NCI-H1105 treated with DMSO at 0.1 percent for 48 hours (cell line): ENCODE measurements at regions not wholly inside any gene's neighbourhood (a gene's known extent, or its start where the extent isn't known, plus 50 kb on each side); places are given as distances from the start of the nearest gene placed in this dataset.
"Not testable (repeated sequence)": the region's sequence is repeated elsewhere in the genome, so short reads cannot be mapped to it uniquely, and the experiment has no call there.

Experiments
- DNase-seq: peaks from one replicate; lab custom pipeline; 2025; lab: John Stamatoyannopoulos, UW

DNA sequence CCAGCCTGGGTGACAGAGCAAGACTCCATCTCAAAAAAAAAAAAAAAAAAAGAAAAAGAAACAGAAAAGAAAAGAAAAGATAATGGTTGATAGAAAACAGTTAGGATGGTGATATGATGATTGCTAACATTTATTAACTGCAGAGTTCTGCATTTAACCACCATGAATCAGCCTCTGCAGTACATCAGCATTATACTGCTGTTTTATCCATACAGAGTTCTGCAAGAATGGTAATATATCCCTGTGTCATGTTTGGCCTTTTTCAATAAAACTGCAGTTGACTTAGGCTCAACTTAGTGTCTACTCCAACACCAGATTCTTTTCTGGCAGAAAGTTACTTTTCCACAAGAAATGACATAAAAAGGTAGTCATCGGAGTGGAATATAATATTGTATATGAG, 62.6 kb downstream of the DUSP6 start:
- no peak for DNase-seq

DNA sequence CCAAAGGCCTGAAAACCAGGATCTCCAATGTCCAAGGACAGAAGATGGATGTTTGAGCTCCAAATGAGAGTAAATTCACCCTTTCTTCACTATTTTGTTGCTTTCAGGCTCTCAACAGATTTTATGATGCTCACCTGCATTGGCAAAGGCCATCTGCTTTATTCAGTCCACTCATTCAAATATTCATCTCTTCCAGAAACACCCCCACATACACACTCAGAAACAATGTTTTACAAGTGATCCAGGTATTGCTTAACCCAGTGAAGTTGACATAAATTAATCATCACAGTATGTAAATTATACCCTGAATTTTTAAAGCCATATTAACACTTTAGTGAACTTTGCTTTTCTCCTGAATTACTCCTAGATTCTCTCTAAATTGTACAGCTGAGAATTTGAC, 63.3 kb downstream of the DUSP6 start:
- DNase-seq = no peak

DNA sequence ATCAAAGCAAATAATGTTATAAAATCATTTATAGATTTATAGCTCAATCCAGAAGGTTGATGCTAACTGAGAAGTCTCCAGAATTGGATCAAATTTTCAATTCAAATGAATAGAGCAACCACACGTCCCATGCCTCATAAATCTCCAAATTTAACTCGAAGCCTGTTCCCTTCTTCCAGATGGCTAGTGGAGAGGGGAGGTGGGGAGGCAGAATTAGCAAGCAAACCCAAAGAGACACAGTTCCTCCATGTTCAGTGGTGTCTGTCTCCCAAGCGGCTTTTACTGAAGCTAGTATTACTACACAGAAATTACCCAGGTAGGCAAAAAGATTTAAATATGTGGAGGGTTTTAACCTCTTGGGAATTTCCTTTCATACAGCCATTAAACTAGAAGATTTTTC, 65.8 kb downstream of the DUSP6 start:
- no peak for DNase-seq

DNA sequence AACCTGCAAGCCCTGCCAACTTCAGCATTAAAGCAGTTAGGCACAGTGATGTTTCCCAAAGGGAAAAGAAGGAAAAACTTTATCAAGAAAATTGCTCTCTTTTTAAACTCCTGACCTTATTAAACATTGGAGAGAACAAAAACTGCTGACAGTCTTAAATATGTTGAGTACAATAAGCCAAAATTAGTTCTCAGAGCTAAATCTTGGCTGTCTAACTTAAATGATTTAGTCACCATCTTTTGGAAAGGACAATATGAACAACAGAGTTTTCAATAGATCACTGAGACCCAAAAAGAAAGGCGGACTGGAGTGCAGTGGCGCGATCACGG, 70.8 kb downstream of the DUSP6 start:
- no peak for DNase-seq

DNA sequence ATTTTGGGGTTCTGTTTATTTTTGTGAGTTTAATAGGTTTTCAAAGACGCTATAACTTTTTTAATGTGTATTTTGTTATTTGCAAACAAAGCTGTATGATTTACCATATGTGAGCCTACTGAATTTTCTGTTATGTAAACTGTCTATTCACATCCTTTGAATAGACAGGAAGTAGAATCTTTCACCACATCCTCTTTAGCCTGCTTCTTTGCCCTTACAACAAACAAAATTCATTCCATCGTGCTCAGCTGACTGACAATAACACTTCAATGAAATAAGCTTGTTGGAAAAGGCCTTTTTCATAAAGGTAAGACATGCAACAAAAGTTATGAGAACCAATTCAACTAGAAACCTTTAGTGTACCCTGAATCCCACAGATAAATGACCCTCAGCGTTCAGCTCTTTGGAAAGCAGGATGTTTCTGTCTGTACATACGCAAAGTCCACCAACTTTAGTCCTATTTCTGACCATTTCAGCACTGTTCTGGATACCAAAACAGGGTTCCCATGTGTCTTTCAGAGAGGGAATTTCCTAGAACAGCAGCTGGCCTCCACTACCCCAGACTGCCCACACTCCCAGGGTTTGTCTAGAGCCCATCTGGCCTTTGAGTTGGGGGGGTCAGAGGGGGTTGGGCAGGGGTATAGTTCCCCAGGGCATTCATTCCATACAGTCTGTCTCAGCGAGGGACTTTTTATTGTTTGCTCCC, 71.3 kb downstream of the DUSP6 start:
- DNase-seq = no peak

DNA sequence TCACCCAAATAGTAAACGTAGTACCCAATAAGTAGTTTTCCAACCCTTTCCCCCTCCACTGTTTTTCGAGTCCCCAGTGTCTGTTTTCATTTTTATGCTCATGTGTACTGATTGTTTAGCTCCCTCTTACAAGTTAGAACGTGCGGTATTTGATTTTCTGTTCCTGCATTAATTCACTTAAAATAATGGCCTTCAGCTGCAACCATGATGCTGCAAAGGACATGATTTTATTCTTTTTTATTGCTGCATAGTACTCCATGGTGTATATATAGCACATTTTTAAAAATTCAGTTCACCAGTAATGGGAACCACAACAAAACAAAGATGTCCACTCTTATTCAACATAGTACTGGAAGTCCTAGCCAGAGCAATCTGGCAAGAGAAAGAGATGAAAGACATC, 72.8 kb downstream of the DUSP6 start:
- no peak for DNase-seq

DNA sequence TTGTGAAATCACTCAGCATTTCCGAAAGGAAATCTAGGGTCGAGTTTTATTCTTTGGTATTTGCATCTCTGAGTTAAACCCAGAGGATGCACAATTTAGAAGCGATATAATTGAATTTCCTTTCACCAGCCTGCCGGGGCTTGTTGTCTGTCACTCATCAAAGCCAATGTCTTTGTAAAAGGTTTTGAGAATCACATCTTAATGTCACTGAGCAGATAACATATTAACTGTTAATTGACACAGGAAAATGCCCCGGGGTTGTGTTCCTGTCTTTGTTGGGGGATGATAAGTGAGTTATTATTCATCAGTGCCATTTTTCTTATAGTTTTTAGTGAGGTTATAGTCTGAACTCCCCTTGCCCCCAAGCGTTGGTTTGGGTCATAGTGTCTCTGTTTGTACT, 73.4 kb downstream of the DUSP6 start:
- no peak for DNase-seq

DNA sequence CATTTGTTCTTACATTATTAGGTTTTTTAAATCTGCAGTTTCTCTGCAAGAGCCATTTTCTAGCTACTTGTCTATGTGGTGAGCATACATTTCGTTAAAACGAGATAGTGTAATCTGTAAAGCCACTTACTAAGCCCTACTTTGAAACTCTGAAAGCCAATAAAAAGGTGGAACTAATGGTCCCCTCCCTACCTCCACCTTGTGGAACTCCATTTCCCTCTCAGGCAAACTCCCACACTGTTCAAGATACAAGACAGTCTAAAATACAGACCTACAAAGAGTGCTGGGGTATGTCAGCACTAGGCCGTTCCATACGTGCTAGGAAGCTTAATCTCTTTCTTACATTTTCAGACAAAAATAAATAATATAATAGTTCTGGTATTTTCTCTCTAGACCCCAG, 74.1 kb downstream of the DUSP6 start:
- DNase-seq = no peak

DNA sequence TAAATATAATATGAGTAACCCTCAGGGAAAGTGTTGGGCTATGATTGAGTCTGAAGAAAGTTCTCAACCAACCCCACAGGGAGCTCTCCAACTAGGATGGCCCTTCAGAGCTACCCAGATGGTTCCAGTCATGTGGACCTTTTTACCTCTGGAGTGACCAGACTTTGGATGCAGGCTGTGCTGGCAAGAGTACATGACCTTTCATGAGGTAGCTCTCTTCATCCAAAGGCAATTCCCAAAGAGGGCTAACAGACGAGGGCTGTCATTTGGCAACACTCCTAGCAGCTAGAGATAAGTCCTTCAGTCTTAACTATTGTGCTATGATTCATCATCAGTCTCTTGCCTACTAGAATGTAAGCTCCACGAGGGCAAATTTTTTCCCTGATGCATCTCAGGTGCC, 75.4 kb downstream of the DUSP6 start:
- DNase-seq = no peak

DNA sequence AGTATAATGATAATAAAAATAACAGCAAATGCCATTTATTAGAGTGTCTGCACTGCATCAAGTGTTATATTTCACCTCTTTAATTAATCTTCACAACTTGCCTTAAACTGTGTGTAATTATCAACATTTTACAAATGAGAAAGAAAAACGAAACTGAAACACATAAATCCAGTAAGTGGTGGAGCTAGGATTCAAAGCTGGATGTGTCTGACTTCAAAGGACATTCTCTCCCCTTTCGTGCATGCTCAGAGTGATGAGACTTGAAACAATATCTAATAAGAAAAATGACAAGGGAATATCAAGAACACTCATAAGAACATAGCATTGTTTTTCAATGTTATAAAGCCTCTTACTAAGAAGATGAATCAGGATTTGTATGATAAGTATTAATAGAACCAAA, 78.8 kb downstream of the DUSP6 start:
- DNase-seq = no peak

DNA sequence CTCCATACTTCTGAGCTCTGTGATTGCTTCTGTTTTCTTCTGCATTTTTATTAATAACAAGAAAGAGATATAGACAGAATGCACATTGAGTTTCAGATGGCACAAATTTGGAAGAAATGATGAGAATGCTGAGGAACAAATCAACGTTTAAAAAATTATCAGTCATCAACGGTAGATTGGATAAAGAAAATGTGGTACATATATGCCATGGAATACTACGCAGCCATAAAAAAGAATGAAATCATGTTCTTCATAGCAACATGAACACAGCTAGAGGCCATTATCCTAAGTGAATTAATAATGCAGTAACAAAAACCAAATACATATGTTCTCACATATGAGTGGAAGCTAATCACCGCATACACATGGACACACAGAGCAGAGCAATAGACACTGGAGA, 81.8 kb downstream of the DUSP6 start:
- DNase-seq = no peak

DNA sequence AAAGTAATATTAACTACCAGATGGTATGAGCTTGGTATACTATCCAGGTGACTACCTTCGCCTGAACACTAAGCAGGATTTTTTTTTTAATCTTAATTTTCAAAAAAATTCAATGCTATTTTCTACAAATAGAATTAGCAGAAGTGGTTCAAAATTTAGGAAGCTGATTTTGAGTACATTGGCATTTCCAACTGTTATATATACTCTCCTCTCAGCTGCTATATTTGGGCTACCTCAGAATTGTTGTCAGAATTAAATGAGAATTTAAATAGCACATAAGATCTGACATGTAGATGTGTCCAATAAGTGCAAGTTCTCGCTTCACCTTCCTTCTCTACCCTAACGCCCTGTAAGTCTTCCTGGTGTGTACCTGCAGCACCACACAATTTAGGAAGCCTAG, 83.1 kb downstream of the DUSP6 start:
- DNase-seq = no peak

DNA sequence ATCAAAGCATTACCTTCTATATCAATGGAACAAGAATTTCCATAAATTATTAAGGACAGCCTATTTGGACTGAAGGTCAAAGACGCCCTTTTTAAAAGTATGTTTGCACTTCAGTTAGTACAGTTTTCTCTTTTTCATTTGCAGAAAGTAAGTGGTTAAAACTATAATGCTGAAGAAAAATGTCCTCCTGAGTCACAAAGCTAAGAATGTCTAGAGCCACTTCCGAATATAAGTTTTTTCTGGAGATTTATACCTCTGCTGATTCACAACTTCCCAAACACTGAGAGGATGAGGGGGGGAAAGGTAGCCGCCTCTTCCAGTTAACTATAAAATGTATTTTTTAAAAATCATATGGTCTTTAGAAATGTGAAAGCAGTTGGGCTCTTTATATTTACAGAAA, 84.9 kb downstream of the DUSP6 start:
- no peak for DNase-seq

DNA sequence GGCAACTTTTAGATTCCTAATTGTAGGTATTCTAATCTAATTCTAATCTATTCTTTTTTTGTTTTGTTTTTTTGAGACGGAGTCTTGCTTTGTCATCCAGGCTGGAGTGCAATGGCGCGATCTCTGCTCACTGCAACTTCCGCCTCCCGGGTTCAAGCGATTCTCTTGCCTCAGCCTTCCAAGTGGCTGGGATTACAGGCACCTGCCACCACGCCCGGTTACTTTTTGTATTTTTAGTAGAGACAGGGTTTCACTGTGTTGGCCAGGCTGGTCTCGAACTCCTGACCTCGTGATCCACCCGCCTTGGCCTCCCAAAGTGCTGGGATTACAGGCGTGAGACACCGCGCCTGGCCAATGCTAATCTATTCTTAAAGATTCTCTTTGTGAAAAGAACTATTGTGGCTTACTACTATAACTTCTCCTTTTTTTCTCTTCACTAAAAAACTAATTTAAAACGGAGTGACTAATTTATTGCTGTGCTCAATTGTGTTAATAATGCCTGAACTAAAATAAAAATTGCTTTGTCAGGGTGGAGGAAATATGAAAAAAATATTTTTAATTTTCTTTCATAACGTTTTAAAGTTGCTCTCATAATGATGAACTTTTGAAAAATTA, 85.6 kb downstream of the DUSP6 start:
- DNase-seq = not testable (repeated sequence)

DNA sequence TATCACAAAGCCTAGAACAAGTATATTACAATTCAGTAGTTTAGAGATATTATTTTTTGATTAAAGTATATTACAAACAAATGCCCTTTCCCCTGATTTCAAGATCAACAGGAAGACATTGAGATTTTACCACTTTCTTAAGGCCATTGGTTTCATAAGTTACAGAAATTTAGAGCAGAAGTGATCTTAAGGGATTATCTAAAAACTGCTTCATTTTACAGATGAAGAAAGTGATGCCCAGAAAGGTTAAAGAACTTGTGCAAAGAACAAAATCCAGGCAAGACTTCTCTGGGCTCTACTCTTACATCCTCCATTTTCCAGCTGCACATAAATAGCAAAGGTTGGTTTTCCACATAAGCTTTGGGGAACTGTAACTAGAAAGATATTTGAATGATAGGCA, 87.5 kb downstream of the DUSP6 start:
- DNase-seq = no peak

DNA sequence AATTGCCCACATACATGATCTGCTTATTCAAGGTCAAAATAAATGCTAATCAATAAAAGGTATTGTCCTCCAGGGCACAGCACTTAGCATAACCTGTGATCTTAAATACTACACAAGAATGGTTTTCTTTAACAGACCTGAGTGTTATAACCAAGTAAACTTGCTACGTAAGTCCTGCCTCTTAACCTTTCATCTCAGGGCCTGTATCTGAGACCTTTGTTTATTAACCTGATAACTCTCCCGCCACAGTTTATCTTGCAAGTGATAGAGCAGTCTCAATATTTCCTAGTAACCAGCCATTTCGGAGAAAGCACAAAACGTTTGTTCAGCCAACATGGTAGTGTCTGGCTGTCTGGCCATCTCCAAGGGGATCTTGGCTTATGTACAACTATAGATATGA, 88.4 kb downstream of the DUSP6 start:
- no peak for DNase-seq

DNA sequence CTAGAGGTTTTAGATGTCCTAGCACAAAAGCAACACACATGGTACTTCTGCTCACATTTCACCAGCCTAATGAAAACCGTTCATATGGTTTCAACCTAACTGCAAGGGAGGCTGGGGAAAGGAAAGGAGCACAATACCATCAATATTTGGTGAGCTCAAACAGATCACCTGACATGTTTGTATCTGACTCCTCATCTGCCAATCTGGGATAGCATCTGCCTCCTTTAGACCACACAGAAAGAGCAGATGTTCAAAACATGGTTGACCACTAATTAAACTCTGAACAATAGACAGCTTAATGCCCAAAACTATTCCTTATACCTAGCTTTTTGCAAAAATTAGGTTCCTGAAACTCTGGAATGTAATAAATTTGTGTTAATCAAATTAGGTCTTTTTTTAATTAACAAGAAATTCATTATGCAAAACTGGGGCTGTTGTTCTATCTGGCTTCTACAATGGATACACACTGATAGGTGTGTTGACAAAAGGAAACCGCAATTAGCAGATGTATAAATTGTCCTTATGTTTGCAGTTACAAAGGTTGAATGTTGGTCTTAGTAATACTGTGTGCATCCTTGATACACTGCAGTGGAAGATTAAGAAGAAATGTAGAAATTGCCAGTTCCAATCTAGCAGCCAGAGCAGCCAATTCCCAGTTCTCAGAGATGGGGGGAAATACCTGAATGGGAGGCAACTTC, 89.3 kb downstream of the DUSP6 start:
- no peak for DNase-seq

DNA sequence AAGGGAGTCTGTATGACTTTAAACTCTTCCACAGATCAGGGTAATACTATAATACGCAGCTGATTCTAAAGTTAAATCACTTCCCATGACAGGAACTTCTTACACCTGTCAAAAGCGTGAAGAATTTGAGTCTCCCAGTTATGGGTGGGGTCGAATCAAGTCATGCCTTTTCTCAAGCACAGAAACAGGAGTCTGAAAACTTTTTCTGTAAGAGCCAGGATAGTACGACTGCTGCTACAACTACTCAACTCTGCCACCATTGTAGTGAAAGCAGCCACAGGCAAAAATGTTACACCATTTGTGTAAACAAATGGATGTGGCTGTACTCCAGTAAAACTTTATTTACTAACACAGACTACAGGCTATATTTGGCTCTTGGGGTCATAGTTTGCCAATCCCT, 90.3 kb downstream of the DUSP6 start:
- DNase-seq = no peak

DNA sequence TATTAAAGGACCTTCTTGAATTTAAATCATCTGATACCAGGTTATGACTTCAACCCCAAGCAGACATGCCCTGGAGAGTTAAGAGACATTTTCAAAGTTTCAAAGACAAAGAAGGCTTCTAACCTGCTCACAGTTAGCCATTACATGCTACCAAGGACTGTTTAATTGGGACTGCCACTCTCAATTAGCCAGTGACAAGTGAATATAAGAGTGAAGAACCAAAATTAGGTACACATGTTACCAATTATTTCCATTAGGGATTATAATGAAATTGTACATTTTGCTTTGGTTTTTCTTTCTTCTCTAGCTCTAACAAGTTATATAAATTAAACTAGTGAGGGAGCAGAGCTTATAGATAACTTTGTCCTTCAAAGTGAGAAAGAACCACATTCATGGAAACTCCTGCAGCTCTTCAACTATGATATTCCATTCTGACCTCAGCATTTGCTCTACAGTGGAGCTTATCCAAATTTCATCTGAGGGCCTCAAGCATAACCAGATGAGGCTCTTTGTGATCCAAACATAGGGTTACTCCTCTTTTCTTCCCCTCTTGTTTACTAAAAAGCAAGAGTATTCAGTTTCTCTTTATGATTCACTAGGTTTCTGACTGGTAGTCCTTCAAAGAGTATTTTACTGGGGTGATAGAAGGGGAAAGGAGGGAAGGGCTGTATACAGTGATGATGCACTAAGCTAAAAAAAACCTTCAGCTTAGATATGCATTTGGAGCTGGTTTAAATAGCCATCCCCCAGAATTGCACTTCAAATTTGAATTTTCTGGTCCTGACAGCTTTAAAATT, 91.3 kb downstream of the DUSP6 start:
- no peak for DNase-seq

DNA sequence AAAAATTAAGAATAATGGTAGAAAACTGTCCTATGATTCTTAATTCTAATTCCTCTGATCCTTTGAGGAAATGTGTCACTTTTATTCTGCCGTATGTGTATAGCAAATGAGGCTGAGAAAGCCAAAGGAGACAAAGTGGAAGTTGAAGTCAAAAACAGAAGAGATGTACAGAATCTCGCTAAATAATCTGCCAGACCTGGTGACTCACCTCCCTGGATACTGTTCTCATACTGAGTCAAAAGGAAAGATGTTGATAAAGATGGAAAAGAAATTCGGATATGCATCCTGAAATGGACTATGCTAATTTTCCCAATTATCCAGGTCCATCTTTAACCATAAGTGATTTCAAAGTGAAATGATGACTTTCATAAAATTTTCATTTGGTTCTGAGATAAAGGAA, 92.5 kb downstream of the DUSP6 start:
- no peak for DNase-seq

DNA sequence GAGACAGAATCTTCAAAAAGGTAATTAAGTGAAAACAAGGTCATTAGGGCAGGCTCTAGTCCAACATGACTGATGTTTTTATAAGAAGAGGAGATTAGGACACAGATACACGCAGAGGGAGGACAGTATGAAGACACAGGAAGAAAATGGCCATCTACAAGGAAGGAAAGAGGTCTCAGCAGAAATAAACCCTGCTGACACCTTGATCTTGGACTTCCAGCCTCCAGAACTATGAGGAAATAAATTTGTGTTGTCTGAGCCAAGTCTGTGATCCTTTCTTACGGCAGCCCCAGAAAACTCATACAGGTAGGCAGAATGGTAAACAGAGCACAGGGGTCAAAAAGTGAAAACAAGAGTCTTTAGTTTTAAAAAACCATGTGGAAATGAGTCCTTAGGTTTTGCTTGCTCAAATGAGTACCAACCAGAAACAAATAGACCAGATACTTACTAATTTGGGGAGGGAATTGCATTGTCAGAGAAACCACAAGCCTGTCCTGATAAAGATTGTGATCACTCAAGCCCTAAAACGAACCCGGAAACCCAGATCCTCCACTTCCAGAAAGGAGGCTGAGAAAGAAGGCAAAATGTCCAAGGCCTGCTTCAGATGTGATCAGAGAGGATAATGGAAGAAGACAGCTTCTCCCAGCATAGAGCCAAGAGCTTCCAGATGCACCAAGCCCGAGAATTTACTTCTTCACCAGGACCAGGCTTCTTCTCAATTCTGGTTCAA, 93.9 kb downstream of the DUSP6 start:
- no peak for DNase-seq

DNA sequence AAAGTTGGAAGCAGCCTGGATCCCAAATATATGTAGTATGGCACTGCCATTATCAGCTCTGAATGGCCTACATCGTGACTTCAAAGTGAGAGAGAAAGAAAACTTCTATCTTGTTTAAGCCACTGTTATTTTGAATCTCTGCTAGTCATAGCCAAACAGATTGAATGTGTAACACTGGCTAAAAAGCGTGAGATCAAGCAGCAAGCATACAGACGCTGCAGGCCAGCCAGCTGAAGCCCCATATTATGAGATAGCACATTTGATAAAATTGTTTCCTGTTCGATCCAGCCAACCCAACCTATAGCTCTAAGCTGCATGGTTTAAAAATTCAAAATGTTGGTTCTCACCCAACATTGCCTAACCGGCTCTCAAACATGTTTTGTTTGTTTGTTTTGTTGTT, 95.0 kb downstream of the DUSP6 start:
- DNase-seq = no peak
